Testis (tissue), 2 donors: ENCODE measurements at regions not wholly inside any gene's neighbourhood (a gene's known extent, or its start where the extent isn't known, plus 50 kb on each side); places are given as distances from the start of the nearest gene placed in this dataset.

Experiments used
- POLR2A ChIP-seq: fragments of 450-650 bp; IDR thresholded peaks from one replicate; pipeline ENCODE4 v1.6.1; 2017; ENCODE audit warnings: antibody characterized with exemption, mild to moderate bottlenecking, moderate library complexity
- TF ChIP-seq, protein P1 (sequence below), 3 experiments: fragments of 450-650 bp in 2 of 3; fragments of 200-600 bp in 1 of 3; sonication (generic) in 1 of 3; IDR thresholded peaks; one replicate each; pipeline ENCODE4 v1.5.1; 2016 to 2019; ENCODE audit warnings: antibody characterized with exemption in 3 of 3, mild to moderate bottlenecking in 2 of 3, moderate library complexity in 1 of 3

DNA sequence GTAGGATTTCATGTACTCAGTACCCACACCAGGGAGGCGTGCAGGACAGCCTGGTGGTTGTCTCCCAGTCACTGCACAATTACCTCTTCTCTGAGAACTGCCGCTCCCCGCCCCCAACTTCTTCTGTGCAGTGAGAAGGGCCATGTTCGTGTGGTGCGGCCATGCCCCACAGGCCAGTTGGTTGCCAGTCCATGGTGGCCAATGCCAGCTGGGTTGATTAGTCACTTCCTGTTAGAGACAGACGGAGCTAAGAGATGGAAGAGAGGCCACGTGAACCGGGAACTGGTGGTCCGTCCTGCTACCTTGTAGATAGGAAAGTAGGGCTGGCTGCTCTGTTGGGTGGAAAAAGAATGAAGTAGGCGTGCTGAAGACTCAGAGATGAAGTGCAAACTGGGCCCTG is 206.5 kb downstream of the ABCC12 start:
- TF ChIP-seq, protein P1, sequence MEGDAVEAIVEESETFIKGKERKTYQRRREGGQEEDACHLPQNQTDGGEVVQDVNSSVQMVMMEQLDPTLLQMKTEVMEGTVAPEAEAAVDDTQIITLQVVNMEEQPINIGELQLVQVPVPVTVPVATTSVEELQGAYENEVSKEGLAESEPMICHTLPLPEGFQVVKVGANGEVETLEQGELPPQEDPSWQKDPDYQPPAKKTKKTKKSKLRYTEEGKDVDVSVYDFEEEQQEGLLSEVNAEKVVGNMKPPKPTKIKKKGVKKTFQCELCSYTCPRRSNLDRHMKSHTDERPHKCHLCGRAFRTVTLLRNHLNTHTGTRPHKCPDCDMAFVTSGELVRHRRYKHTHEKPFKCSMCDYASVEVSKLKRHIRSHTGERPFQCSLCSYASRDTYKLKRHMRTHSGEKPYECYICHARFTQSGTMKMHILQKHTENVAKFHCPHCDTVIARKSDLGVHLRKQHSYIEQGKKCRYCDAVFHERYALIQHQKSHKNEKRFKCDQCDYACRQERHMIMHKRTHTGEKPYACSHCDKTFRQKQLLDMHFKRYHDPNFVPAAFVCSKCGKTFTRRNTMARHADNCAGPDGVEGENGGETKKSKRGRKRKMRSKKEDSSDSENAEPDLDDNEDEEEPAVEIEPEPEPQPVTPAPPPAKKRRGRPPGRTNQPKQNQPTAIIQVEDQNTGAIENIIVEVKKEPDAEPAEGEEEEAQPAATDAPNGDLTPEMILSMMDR (IDR thresholded peaks at IDR 0.05), result no peak
- TF ChIP-seq POLR2A, result no peak
